Fibroblast of peridontal ligament (primary cell): ENCODE measurements at regions not wholly inside any gene's neighbourhood (a gene's known extent, or its start where the extent isn't known, plus 50 kb on each side); places are given as distances from the start of the nearest gene placed in this dataset.

Source experiments
- DNase-seq: peaks from one replicate; pipeline ENCODE4 v3.0.0-alpha.2; 2010; ENCODE audit errors: extremely low read depth

- no peak for DNase-seq
These were observed 1950.4 kb downstream of the SUCLG1 start for GRCh38 chr2:82508702-82509101.

- no peak for DNase-seq
These were observed 1951.4 kb downstream of the SUCLG1 start for GRCh38 chr2:82507657-82508056.

GRCh38 chr2:82501217-82501616 is 1957.9 kb downstream of the SUCLG1 start:
- no peak for DNase-seq

- no peak for DNase-seq
These were observed 1960.2 kb downstream of the SUCLG1 start for GRCh38 chr2:82498777-82499443.

- DNase-seq = no peak
These were observed 1964.3 kb downstream of the SUCLG1 start for GRCh38 chr2:82494739-82495138.

- no peak for DNase-seq
These were observed 1967.5 kb downstream of the SUCLG1 start for GRCh38 chr2:82491591-82491990.

- no peak for DNase-seq
These were observed 1971.7 kb downstream of the SUCLG1 start for GRCh38 chr2:82487354-82487753.

- no peak for DNase-seq
These were observed 1973.4 kb downstream of the SUCLG1 start for GRCh38 chr2:82485701-82486100.

GRCh38 chr2:82481207-82481606 is 1977.9 kb downstream of the SUCLG1 start:
- DNase-seq = no peak

GRCh38 chr2:82478641-82479040 is 1980.4 kb downstream of the SUCLG1 start:
- no peak for DNase-seq

- no peak for DNase-seq
These were observed 1983.0 kb downstream of the SUCLG1 start for GRCh38 chr2:82476094-82476493.

GRCh38 chr2:82428251-82428650 is 2030.8 kb downstream of the SUCLG1 start:
- DNase-seq = no peak

- no peak for DNase-seq
These were observed 2047.1 kb downstream of the SUCLG1 start for GRCh38 chr2:82412021-82412420.

GRCh38 chr2:82411071-82411470 is 2048.0 kb downstream of the SUCLG1 start:
- no peak for DNase-seq

GRCh38 chr2:82395531-82395930 is 2063.5 kb downstream of the SUCLG1 start:
- DNase-seq = no peak

GRCh38 chr2:82391386-82391785 is 2067.7 kb downstream of the SUCLG1 start:
- DNase-seq = no peak

GRCh38 chr2:82355622-82356021 is 2051.1 kb upstream of the LRRTM1 start:
- DNase-seq = no peak

GRCh38 chr2:82345910-82346309 is 2041.4 kb upstream of the LRRTM1 start:
- no peak for DNase-seq

GRCh38 chr2:82344670-82345069 is 2040.1 kb upstream of the LRRTM1 start:
- no peak for DNase-seq

GRCh38 chr2:82342356-82342755 is 2037.8 kb upstream of the LRRTM1 start:
- no peak for DNase-seq

- DNase-seq = no peak
These were observed 2036.1 kb upstream of the LRRTM1 start for GRCh38 chr2:82340578-82341053.

GRCh38 chr2:82339805-82340204 is 2035.3 kb upstream of the LRRTM1 start:
- no peak for DNase-seq

- DNase-seq = no peak
These were observed 2029.1 kb upstream of the LRRTM1 start for GRCh38 chr2:82333697-82334096.

GRCh38 chr2:82330155-82330554 is 2025.6 kb upstream of the LRRTM1 start:
- no peak for DNase-seq
